Ecto neural progenitor cell (in vitro differentiated cells): ENCODE measurements at regions not wholly inside any gene's neighbourhood (a gene's known extent, or its start where the extent isn't known, plus 50 kb on each side); places are given as distances from the start of the nearest gene placed in this dataset.

Experiments
- DNase-seq: peaks from one replicate; pipeline ENCODE4 v3.0.0-alpha.2; 2018; ENCODE audit warnings: low spot score

DNA sequence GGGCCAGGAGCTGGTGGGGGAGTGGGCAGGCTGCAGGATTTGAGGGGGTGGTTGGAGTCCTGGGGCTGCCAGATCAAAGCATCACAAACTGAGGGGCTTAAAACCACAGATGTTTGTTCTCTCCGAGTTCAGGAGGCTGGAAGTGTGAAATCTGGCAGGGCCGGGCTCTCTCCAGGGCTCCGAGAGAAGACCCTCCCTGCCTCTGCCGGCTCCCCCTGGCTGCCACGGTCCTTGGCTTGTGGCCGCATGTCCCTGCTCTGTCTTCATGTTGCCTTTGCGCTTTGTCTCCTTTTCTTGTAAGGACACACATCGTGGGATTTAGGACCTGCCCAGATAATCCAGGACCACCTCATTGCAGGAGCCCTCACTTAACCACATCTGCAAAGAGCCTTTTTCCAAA, 139.8 kb upstream of the GSE1 start:
- DNase-seq: no peak

GRCh38 chr16:85473909-85474620, 139.1 kb upstream of the GSE1 start:
- DNase-seq: no peak

GRCh38 chr16:85474621-85475217, 138.4 kb upstream of the GSE1 start:
- DNase-seq: no peak

GRCh38 chr16:85475233-85475632, 137.9 kb upstream of the GSE1 start:
- DNase-seq: no peak

GRCh38 chr16:85475691-85476300, 137.3 kb upstream of the GSE1 start:
- DNase-seq: no peak

DNA sequence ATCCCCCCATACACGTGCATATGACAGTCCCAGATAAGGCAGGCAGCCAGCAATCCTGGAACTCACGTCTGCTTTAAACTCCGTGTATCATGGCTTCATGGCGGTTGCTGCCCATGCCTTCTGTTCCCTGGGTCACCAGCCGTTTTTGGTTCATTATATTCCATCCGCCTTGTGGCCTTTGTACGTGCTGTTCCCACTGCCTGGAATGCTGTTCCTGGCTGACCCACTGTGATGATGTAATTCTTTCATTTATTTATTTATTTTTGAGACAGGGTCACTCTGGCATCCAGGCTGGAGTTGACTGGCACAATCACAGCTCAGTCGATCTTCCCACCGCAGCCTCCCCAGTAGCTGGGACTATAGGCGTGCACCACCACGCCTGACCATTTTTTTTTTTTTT, 136.7 kb upstream of the GSE1 start:
- no peak for DNase-seq

DNA sequence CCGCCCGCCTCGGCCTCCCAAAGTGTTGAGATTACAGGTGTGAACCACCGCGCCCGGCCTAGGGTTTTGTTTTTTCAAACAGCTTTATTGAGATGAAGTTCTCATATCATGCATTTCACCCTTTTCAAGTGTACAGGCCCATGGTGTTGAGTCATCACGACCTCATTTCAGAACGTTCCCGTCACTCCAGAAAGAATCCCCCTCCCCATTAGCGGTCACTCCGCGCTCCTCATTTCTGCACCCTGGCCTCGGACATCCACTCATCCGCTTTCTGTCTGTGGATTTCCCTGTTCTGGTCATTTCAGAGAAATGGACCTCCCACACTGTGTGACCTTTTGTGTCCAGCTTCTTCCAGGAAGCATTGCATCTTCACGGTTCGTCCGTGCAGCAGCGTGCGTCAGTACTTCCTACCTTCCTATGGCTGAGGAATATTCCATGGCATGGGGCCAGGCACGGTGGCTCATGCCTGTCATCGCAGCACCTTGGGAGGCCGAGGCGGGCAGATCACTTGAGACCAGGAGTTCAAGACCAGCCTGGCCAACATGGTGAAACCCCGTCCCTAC, 135.2 kb upstream of the GSE1 start:
- DNase-seq: no peak

DNA sequence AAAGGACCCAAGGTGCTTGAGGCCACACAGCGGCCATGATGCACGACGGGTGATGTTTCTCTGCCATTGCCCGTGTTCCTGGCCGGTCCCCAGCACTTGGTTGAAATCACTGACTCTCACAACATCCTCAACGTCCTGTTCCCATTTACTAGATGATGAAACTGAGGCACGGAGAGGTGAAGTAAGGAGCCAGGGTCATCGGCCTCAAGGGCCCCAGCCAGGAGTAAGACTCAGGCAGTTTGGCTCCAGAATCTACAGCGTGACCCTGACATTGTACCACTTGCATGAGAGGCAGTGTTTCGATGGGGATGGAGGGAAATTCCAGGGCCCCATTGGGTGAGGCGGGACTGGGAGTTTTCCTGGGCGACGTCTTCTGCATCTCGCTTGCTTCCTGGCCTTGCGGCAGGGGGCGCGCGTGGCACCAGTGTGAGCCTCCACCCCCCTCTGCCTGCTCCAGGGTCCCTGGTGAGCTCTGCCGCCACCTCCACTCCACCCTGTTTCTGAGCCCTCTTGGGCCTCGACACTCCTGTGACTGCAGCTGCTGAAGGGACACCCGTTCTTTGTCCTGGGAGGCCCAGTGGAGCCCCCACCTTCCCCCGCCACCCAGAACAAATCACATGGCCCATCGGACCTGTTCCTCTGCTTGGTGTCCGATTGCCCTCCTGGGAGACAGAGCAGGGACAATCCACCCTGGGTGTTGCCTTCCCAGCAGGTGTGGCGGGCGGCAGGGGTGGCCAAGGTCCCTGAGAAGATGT, 133.0 kb upstream of the GSE1 start:
- peak; percentile 63 for DNase-seq

DNA sequence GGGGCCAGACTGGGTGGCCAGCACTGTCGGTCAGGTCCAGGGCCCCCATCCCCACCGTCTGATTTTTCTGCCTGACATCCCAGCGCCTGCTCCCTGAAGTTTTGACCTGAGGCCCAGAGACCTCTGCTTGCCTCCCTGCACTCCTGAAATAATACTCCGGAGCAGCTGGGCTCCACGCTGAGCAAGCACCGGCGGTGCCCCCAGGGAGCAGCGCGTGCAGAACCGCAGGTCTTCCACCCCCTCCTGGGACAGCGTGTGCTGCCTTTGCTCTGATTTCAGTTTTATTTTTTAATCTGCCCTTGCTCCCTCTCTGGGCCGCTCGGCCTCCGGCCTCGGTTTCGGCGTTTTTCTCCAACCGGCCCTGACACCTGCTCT, 132.4 kb upstream of the GSE1 start:
- no peak for DNase-seq

DNA sequence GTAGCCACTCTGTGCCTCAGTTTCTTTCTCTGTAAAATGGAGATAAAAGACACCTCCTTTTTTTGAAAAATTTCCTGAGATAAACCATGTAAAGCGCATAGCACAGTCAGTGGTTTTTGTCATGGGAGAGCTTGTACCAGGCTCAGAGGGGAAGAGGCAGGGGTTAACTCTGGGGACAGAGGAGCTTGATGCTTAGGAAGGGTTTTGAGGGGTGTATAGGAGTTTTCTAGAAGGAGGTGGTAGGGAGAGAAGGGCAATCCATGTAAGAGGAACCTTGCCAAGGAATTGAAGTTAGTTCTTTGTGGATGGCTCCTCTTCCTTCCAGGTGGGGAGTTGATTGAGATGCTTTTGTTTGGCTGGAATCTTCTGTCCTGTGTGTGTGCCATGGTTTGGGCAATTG, 131.9 kb upstream of the GSE1 start:
- no peak for DNase-seq

DNA sequence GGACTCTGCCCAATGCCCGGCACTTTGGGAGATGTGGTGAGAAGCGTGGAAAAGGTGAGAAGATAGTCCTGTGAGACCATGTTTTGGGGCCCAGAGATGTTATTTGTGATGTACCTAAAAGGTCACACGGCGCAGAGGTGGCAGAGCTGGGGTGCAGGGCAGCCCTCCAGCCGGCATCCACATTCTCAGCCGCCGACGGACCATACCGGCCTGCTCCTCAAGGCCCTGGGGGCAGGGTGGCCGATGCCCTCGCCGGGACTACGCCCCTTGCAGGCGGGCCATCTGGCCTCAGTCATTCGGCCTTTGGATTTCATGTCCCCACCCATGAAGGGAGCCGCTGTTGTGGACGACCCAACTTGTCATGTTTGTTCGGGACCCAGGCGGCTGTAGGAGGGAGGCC, 131.4 kb upstream of the GSE1 start:
- no peak for DNase-seq

DNA sequence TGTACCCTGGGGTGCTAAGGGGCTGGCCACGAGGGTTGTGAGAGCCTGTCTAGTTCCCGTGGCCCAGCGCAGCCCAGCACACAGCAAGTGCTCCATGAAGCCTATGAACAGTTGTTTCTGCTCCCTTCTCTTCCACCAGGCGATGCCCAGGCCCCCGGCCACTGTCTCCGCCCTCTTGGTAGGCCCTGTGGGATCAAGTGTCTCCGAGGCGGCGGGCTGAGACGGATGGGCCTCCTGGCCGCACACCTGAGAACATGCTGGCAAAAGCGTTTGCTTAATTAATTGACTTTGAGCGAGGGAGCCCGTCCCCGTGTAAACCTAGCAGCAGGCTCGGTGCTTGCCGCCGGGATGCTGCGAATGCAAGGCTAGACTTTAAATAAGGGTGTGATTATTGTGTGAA, 129.7 kb upstream of the GSE1 start:
- DNase-seq: no peak

GRCh38 chr16:85484347-85485300, 128.5 kb upstream of the GSE1 start:
- no peak for DNase-seq

DNA sequence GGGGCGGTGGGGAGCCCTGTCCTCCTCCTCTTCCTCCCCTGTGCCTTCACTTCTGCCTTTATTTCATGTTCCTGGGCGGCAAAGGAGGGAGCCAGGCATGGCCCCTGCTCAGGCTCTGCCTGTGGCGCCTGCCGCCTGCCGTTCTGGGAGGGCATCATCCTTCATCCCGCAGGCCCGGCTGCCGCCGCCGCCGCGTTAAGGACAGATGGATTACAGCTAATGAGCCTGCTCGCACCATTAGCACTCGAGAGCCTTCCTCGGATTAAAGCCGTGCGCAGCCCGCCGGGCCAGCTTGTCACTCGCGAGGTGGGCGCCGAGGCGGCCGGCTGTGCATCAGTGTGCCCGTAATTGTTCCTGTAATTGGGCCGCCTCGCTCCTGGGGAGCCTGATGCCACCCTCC, 127.7 kb upstream of the GSE1 start:
- DNase-seq: no peak

- no peak for DNase-seq
Observed at GRCh38 chr16:85486256-85486915, 126.7 kb upstream of the GSE1 start.

DNA sequence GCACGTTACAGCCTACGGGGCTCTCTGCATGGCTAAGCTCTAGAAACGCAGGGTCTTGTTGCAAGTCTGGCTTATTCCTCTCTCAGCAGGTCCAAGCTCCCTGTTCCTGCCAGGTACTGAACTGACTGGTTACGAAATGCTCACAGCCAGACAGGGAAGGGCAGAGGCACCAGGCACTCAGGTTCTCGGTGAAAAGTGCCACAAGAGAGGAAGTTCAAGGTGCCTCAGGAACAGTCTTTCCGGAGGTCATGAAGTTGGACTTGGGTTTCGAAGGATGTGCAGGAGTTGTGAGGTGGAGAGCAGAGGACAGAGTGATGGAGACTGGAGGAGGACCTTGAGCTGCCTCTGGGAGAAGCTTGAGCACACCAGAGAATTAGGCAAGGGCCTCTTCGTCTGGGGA, 124.7 kb upstream of the GSE1 start:
- no peak for DNase-seq

DNA sequence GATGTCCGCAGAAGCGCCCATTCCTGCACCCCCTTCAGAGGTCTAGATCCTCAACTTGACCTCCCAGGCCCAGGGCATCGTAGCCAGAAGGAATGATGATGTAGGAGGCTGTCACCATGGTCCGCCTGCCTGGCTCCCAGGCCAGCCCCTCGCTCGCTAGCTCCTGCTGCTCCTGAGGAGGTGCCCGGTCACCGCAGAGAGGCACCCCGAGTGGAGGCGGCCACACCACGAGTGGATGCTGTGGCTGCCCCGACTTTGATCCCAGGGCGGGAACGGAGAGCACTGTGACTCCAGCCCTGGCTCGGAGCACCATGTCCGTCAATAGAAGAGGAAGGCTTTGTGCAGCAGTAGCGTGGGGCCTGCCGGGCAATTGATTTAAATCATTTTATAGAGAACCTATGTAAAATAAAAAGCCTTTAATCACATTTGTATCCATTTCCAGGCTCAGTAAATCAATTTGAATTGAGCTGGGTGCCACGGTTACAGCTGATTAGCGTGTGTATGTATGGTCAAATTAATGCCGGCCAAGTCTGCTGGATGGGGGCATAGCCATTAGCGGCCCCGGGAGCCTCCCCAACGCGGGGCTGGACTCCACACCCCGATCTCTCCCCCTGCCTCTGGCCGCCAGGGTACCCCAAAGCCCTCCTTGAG, 122.6 kb upstream of the GSE1 start:
- DNase-seq: no peak

DNA sequence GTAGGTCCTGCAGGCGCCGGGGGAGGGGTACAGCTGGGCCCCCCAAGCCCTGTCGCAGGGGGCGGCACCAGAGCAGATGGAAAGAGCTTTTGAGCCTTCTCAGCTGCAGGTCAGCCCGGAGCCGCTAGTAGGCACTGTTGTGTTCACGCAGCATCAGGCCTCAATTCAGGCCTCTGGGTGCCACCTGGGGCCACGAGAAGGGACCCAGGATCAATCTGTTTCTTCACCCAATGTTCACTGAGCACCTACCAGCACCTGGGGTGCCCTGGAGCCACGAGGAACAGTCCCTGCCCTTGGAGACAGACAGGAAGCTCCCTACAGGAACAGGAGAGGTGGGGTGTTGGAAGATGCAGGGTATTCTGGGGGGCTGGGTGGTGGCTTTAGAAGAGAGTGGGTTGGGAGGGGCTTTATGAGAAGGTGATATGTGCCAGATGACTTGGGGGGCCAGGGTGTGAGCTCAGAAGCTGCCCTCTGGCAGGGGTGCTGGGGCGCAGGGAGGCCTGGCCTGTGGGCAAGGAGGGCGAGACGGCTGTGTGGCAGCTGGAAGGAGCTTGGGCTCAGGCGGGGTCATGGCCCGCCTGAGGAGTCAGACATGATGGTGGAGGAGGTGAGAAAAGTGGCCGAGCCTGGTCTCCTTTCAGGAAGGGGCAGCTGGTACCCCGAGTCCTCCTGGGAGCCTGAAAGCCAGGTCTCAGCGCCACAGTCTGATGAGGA, 121.9 kb upstream of the GSE1 start:
- no peak for DNase-seq

DNA sequence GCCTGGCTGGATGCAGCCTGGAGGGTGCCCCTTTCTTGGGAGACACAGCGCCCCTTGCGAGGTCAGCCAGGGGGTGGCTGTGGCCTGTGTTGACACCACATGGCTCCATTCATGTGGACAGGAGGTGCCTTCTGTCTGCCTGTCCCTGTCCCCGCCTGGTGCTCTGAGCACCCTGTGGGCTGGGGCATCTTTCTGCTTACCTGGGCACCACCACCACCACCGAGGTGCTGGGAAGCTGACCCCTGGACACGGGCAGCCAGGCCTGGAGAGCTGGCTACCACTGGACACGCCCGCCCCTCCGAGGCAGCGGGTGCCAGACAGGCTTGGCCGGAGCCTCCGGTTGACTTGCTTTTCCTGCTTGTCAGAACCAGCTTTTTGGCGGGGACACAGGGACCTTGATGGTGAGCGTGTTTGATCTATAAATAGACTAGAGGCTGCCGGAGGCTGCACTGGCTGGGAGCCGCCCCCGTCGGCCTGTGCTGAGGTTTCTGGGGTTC, 121.3 kb upstream of the GSE1 start:
- no peak for DNase-seq
